GM13976 (cell line): ENCODE measurements at regions not wholly inside any gene's neighbourhood (a gene's known extent, or its start where the extent isn't known, plus 50 kb on each side); places are given as distances from the start of the nearest gene placed in this dataset.

Source experiments
- DNase-seq: peaks from one replicate; pipeline ENCODE4 v3.0.0; 2012; ENCODE audit warnings: low spot score
- in situ Hi-C: fragments of 300-500 bp; cut with MboI; formaldehyde crosslinking; loops from one replicate; pipeline ENCODE4 v1.12.0; 2022; ENCODE audit warnings: low sequenced_read_pairs, mixed read lengths, inconsistent platforms; ENCODE audit not compliant: unreplicated experiment
- TF ChIP-seq, protein P1 (sequence below): IDR thresholded peaks from 2 replicates; pipeline ENCODE4 v1.5.1; 2012; ENCODE audit warnings: borderline replicate concordance, mild to moderate bottlenecking; ENCODE audit not compliant: insufficient read depth; ENCODE audit errors: extremely low read depth, missing control alignments, control extremely low read depth

GRCh38 chr7:67788669-67789068 lies 792.0 kb downstream of the TYW1 start:
- in situ Hi-C loops: no loop called here
- no peak for DNase-seq
- TF ChIP-seq, protein P1, sequence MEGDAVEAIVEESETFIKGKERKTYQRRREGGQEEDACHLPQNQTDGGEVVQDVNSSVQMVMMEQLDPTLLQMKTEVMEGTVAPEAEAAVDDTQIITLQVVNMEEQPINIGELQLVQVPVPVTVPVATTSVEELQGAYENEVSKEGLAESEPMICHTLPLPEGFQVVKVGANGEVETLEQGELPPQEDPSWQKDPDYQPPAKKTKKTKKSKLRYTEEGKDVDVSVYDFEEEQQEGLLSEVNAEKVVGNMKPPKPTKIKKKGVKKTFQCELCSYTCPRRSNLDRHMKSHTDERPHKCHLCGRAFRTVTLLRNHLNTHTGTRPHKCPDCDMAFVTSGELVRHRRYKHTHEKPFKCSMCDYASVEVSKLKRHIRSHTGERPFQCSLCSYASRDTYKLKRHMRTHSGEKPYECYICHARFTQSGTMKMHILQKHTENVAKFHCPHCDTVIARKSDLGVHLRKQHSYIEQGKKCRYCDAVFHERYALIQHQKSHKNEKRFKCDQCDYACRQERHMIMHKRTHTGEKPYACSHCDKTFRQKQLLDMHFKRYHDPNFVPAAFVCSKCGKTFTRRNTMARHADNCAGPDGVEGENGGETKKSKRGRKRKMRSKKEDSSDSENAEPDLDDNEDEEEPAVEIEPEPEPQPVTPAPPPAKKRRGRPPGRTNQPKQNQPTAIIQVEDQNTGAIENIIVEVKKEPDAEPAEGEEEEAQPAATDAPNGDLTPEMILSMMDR: no peak

DNA sequence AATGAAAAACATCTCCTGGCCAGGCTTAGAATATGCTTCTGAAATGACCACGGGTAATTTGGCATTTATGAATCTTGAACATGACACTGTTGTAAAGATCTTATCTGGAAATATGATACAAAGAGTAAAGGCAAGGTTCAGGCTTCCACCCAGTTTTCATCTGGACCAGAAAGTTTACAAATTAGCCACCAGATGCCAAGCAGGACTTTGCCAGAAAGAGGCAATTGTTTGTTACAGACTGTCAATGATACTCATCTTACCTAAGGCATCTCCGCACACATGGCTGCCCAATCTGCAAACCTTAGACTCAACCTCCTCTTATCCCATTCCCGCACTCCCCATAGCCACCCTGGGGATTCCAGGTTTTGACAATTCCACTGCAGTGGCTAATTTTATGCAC lies 795.3 kb downstream of the TYW1 start:
- no peak for DNase-seq
- TF ChIP-seq, protein P1: no peak
- in situ Hi-C loops: no loop called here

- no peak for DNase-seq
- in situ Hi-C loops: no loop called here
- TF ChIP-seq, protein P1: no peak
These were observed 797.9 kb downstream of the TYW1 start for GRCh38 chr7:67794544-67794943.

GRCh38 chr7:67803789-67804188 lies 807.2 kb downstream of the TYW1 start:
- in situ Hi-C loops: no loop called here
- no peak for DNase-seq
- TF ChIP-seq, protein P1: no peak

DNA sequence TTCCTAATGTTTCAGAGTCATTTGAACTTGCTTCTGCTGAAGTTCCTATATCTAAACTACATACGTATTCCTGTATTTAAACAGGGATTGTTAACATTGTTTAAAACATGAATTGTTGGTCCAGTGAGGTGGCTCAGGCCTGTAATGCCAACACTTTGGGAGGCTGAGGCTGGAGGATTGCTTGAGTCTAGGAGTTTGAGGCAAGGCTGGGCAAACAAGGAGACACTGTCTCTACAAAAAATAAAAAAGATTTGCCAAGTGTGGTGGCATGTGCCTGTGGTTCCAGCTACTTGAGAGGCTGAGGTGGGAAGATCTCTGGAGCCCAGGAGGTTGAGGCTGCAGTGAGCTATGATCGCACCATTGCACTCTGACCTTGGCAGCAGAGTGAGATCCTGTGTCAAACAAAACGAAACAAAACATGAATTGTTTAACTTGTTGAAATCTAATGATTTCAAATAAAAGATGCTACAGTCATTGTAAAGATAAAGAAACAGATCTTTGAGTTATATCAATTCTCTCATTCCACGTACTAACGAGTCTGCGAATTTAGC lies 809.4 kb downstream of the TYW1 start:
- no peak for DNase-seq
- TF ChIP-seq, protein P1: no peak
- in situ Hi-C loops: no loop called here

GRCh38 chr7:67807826-67808225 lies 811.2 kb downstream of the TYW1 start:
- TF ChIP-seq, protein P1: no peak
- in situ Hi-C loops: no loop called here
- no peak for DNase-seq

- TF ChIP-seq, protein P1: no peak
- DNase-seq: no peak
- in situ Hi-C loops: no loop called here
These were observed 813.0 kb downstream of the TYW1 start for GRCh38 chr7:67809586-67809985.
